Activated CD8-positive, alpha-beta memory T cell treated with anti-CD3 and anti-CD28 coated beads for 36 hours (primary cell): ENCODE measurements at regions not wholly inside any gene's neighbourhood (a gene's known extent, or its start where the extent isn't known, plus 50 kb on each side); places are given as distances from the start of the nearest gene placed in this dataset.

ENCODE experiments used
- CTCF ChIA-PET: fragments of 350-600 bp; sonication (Branson Sonifier 250); formaldehyde crosslinking; loops from one replicate; lab custom pipeline; 2021; ENCODE audit warnings: antibody characterized with exemption; lab: Charles Lee
- POLR2A ChIA-PET: fragments of 350-600 bp; sonication (Branson Sonifier 250); formaldehyde crosslinking; loops from one replicate; lab custom pipeline; 2021; ENCODE audit warnings: antibody characterized with exemption; lab: Charles Lee

GRCh38 chr5:168187614-168188013 lies 103.8 kb upstream of the WWC1 start:
- CTCF ChIA-PET = no interaction called here
- POLR2A ChIA-PET = no interaction called here

GRCh38 chr5:168188182-168188581 lies 103.3 kb upstream of the WWC1 start:
- ChIA-PET CTCF (no interaction called here), POLR2A (no interaction called here)

GRCh38 chr5:168192120-168192519 lies 99.3 kb upstream of the WWC1 start:
- ChIA-PET CTCF (no interaction called here), POLR2A (no interaction called here)

- POLR2A ChIA-PET = no interaction called here
- CTCF ChIA-PET = interaction anchor here (1.0 kb wide), 1 partner anchor 93 kb away, joined by 3 read pairs; no protein-coding TSS in a partner anchor
Observed at GRCh38 chr5:168193493-168194250, 97.8 kb upstream of the WWC1 start.

- POLR2A ChIA-PET = no interaction called here
Observed at GRCh38 chr5:168195110-168195509, 96.3 kb upstream of the WWC1 start.

GRCh38 chr5:168198359-168198758 lies 93.1 kb upstream of the WWC1 start:
- ChIA-PET CTCF (no interaction called here), POLR2A (no interaction called here)

More at GRCh38 chr5:168195110-168195509, 96.3 kb upstream of the WWC1 start:
- CTCF ChIA-PET = no interaction called here

- POLR2A ChIA-PET = no interaction called here
- CTCF ChIA-PET = no interaction called here
Observed at GRCh38 chr5:168202996-168203395, 88.4 kb upstream of the WWC1 start.

- POLR2A ChIA-PET = no interaction called here
- CTCF ChIA-PET = no interaction called here
Observed at GRCh38 chr5:168204165-168204564, 87.3 kb upstream of the WWC1 start.

GRCh38 chr5:168207450-168208029 lies 83.9 kb upstream of the WWC1 start:
- ChIA-PET POLR2A (no interaction called here), CTCF (interaction anchor here (1.8 kb wide), 1 partner anchor 12 kb away, joined by 4 read pairs; no protein-coding TSS in a partner anchor)

GRCh38 chr5:168209244-168209995 lies 82.0 kb upstream of the WWC1 start:
- ChIA-PET POLR2A (no interaction called here), CTCF (no interaction called here)

GRCh38 chr5:168209997-168210396 lies 81.4 kb upstream of the WWC1 start:
- POLR2A ChIA-PET = no interaction called here
- CTCF ChIA-PET = no interaction called here

- ChIA-PET CTCF (no interaction called here), POLR2A (no interaction called here)
Observed at GRCh38 chr5:168211245-168211644, 80.2 kb upstream of the WWC1 start.

GRCh38 chr5:168211936-168212335 lies 79.5 kb upstream of the WWC1 start:
- CTCF ChIA-PET = no interaction called here
- POLR2A ChIA-PET = no interaction called here

- ChIA-PET CTCF (no interaction called here), POLR2A (no interaction called here)
Observed at GRCh38 chr5:168214071-168214470, 77.4 kb upstream of the WWC1 start.

GRCh38 chr5:168214886-168215285 lies 76.6 kb upstream of the WWC1 start:
- ChIA-PET POLR2A (no interaction called here), CTCF (no interaction called here)

GRCh38 chr5:168215646-168216045 lies 75.8 kb upstream of the WWC1 start:
- CTCF ChIA-PET = no interaction called here
- POLR2A ChIA-PET = no interaction called here

- POLR2A ChIA-PET = no interaction called here
- CTCF ChIA-PET = interaction anchor here (0.6 kb wide), 1 partner anchor 53 kb away, joined by 3 read pairs; no protein-coding TSS in a partner anchor
Observed at GRCh38 chr5:168216989-168217388, 74.5 kb upstream of the WWC1 start.

- POLR2A ChIA-PET = no interaction called here
- CTCF ChIA-PET = no interaction called here
Observed at GRCh38 chr5:168217497-168217896, 73.9 kb upstream of the WWC1 start.

- CTCF ChIA-PET = interaction anchor here (1.4 to 2.5 kb wide), 2 partner anchors 107 to 496 kb away, joined by 6 to 10 read pairs; no protein-coding TSS in a partner anchor
Observed at GRCh38 chr5:168218746-168219145, 72.7 kb upstream of the WWC1 start.

More at GRCh38 chr5:168218746-168219145, 72.7 kb upstream of the WWC1 start:
- POLR2A ChIA-PET = no interaction called here
